ENCODE measurements at regions not wholly inside any gene's neighbourhood (a gene's known extent, or its start where the extent isn't known, plus 50 kb on each side); places are given as distances from the start of the nearest gene placed in this dataset.
A peak's percentile ranks its signal among the peaks of the same experiment; 100 is the strongest.

DNA sequence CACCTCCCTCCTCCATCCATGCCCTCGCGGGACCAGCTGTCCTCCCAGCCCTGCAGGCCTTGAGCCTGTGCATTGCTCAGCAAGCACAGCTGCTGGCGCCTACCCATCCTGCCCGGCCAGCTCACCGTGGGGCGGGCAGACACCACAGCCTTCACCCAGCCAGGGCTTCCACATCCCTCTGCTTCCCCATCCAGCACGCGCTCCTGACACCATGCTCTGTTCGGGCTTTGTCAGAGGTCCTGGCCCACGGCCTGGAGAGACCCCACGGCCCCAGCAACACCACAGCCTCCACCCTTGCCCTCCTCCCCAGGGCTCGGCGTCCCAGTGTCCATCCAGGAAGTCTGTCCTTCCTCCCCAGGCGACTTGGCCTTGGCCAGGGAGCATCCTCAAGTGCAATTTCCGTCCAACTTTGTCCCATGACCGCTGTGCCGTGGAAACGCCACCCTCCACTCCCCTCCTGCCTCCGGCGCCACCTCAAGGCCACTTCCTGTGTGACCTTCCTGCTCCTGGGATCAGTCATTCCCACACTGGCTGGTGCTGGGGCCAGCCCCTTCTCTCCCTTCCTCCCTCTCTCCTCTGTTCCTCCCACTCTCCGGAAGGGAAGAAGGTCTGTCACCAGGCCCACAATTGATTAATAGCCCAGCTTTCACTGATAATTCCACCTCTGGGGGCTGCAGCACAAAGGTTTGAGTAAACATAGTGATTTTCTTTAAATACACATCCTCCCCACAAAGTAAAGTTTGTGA, 71.5 kb upstream of the SMNDC1 start:
- no peak for DNase-seq

DNA sequence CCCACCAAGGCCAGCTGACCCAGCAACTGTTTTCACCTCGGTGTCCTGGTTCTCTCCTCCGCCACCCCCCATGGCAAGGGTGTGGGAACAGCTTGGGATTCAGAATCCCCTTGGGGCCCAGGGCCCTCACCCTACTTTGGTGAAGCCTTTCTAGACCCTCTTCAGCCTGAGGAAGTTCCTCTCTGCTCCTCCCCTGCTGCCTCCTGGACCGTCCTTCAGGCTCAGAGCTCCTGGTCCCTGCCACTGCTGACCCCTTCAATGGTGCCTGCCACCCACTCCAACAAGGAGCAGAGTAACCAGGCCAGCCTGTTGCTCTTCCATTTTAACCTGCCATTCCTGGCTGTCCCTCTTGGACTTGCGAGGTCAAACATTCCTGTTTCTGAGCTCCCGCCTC, 72.0 kb upstream of the SMNDC1 start:
- no peak for DNase-seq

DNA sequence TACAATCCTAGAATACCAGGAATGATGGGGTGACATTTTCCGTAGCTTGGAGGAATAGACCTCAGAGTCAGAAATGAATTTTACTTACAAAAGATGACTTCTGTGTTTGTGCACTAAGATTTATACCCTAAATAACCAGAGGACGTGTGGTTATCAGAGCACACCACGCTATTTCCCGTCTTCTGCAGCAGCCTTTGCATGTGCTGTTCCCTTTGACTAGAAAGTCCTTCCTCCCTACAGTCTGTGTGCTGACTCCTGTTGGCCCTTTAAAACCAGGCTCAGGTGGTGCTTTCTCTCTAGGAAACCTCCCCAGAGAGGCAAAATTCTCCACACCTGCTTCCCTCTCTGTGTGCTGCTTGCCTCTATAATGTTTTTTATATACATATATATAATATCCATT, 73.3 kb upstream of the SMNDC1 start:
- DNase-seq = no peak

DNA sequence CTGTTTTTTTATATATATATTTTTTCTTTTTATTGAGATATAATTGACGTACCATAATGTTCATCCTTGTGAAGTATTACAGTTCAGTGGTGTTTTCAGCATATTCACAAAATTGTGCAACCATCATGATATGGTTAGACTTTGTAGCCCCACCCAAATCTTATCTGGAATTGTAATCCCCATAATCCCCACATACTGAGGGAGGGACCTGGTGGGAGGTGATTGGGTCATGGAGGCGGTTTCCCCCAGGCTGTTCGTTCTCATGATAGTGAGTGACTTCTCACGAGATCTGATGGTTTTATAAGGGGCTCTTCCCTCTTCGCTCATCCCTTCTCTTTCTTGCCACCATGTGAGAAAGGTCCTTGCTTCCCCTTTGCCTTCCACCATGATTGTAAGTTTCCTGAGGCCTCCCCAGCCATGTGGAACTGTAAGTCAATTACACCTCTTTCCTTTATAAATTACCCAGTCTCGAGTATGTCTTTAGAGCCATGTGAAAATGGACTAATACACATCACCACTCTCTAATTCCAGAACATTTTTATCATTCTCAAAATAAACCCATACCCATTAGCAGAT, 73.9 kb upstream of the SMNDC1 start:
- DNase-seq = no peak

DNA sequence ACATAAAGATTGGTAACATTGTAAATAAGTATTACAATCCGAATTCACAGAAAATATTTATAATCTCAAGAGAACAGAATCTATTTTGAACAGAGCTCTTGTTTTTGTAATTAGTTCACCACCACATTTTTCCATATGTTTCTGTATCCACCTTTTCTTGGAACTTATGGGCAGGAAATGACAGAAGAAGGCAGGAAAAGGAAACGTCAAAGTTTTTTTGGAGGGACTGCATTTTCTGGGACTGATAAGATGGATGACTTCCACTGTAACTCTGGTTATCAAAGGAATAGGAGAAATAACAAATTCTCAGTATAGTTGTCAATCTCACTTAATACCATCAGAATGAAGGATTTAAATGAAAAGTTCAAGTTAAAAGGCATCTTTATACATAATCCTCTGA, 75.1 kb upstream of the SMNDC1 start:
- DNase-seq = no peak

DNA sequence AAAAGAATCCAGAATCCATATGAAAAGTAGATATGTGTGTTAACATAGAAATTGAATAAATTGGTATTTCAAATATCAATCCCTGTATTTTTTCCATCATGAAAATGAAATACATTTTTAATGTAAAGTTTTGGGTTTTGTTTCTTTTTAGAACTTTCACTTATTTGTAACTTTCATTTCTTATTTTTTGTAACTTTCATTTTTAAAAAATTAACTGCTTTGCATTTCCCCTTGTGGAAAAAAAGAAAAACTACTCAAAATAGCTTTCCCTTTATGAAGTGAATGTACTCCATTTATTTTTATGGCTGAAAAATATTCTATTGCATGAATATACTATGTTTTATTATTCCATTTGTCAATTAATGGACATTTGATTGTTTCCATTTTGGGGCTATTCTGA, 75.6 kb upstream of the SMNDC1 start:
- DNase-seq = no peak

DNA sequence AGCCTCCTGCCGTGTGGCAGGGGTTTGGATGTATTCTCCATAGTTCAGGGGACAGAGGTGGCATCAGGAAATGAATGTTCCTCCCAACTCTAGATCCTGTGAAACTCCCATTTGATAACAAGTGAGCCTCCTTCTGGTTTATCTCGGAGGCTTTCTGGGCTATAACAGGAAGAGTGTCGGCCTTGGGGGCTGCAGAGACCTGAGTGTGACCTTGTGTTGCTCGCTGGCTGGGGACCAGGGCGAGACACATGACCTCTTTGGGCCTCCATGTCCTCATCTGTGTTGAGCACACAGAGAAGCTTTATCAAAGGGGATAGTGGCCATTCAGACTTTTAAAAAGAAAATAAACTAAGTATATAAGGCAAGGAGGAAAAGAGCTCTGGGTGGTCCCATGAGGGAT, 78.0 kb upstream of the SMNDC1 start:
- DNase-seq = no peak

DNA sequence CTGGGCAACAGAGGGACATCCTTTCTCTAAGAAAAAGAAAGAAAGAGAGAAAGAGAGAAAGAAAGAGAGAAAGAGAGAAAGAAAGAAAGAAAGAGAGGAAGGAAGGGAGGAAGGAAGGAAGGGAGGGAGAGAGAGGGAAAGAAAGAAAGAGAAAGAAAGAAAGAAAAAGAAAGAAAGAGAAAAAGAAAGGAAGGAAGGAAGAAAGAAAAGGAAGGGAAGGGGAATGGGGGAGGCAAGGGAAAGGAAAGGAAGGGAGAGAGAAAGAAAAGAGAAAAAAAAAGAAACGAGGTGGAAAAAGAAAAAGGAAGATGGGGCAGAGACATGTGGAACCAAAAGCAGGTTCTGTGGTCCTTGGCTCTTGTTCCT, 82.9 kb upstream of the SMNDC1 start:
- DNase-seq = no peak

DNA sequence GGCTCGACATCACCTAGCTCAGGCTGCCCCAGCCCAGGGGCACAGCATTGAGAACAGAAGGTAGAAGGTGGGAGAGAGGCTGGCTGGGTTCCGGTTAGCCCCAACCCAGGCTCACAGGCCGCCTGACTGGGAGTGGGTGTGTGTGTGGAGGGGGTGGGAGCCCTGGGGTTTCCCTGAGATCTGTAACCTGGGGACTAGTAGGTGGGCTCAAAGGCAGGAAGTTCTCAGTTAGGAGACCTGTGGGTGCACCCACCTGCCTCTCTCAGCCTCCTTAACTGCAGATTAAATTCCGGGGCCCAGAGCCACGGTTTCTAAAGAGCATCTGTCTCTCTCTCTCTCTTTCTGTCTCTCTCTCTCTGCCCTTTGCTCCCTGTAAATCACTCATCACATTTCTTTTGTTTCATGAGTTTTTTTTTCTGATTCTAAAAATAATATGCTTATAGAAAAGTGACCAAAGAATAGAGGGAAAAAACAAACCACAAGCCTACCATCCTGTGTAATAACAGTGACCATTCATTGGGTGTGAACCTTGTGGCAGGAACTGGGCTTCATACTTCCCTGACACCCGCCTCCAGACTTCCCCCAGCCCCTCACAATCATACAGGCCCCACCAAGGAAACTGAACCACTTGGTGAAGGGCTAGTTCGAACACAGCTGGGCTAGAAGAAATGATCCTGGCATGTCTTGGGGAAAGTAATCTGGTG, 83.4 kb upstream of the SMNDC1 start:
- DNase-seq = no peak

DNA sequence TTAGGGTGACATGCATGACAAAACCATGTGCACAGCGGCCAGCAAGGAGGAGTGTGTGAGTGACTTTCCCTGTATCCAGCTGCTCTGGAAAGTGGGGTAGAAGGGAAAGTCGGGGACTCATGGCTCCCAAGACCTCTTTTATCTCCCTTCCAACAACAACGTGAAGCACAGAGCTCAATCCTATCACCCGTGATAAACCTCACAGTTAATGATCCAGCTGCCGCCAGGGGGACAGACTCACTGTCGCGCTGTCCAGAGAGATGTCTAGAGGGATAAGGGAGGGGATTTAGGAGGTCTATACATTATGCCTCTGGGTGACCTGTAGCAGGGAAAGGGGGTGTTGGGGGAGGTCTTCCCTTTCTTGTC, 84.0 kb upstream of the SMNDC1 start:
- no peak for DNase-seq

DNA sequence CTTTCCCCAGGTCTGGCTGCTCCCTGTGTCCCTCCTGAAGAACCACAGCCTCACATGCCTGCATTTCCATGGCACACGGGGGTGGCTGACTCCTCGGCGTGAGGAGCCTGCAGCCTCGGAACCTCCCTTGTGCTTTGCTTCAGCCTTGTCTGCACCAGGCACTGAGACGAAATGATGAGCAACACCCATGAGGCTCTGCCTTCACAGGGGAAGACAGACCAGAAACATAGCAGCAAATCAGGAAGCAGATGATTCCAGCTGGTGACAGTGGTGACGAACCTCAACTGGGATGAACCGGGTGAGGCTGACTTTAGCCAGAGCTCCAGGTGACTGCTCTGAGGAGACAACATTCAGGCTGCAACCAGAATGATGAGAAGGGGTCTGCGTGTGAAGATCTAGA, 84.5 kb upstream of the SMNDC1 start:
- DNase-seq = no peak

DNA sequence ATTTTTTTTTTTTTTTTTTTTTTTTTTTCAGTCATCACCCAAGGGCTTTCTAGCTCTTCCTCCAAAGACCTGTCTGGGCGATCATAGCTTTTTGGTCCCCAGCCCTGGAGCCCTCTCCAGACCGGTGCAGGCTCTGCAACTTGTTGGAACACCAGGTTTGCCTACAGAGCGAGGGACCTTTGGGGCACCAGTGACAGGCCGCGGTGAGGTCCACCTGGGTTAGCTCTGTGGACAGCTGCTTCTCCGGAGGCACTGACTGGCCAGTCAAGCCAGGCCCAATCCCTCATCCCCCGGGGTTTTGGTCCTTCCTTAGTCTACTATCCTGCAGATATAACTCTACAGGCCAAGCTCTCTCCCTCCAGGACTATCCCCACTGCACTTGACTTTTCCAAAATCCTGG, 86.8 kb upstream of the SMNDC1 start:
- no peak for DNase-seq

DNA sequence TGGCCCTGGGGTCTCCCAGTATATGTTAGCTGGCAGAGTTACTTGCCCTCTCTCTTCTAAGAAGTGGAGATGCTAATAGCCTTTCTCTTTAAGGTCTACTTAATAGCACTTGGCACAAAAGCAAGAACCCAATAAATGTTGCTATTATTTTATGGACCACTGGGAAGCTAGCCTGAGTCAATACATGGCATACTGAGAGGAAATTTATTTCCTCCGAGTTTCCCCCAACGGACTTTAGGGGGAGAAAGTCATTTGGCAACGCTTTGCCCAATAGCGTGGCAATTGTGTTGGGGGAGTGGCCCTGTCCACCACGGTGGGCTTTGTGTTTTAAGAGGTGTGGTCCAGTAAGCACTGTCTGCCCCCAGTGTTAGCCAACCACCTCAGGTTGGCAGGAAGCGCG, 87.4 kb upstream of the SMNDC1 start:
- DNase-seq = no peak

DNA sequence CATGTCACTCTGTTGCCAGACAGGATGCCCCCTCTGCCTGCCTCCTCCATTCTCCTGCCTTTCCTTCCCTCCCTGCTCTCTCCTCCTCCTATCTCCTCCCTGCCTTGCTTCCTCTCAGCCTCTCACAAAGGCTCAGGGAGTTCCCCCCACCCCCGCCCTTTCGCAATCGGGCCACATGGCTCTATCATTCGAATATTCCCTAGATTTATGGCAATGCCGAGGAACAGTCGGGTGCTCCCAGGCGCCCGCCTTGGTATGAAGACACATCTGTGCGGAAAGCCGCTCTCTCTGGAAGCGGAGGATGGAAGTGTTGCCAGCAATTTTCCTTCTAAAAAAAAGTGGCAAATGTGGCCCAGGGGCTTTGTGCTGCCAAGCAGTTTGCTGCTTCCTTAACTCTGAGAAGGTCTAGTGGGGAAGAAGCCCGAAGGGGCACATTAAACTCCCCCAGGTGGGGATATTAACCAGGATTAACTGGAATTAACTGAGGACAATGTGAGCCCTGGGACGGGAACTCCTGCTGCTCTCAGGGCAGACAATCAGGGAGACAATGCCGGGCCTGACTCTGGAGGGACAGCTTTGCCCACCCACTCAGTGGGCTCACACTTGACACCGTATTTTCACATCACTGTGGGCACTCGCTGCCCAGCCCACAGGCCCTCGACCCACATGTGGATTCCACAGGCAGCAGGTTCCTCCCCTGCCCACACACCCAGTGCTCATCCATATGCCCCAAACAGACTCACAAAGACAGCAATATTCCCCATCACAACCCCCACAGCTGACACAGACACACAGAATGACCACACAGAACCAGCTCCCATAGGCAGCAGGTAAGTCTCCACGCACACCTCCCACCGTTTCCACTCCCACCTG, 88.4 kb upstream of the SMNDC1 start:
- peak; percentile 51 to 61 for DNase-seq

DNA sequence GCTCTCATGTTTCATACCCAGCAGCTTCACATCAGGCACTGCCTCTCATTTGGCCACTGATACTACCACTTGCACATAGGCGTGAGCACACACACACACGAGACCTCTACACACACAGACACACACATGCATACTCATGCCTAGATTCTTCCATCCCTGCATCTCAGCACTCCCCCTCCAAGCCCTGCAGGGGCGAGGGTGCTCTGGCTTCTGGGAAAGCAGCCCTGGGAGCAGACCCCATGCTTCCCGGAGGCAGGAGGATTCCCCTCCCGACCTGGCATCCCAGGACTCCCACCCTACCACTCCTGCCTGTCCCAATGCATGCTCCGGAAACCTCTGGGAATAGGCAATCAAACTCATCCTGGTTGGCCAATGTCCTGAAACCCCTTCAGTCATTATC, 89.1 kb upstream of the SMNDC1 start:
- DNase-seq = no peak

DNA sequence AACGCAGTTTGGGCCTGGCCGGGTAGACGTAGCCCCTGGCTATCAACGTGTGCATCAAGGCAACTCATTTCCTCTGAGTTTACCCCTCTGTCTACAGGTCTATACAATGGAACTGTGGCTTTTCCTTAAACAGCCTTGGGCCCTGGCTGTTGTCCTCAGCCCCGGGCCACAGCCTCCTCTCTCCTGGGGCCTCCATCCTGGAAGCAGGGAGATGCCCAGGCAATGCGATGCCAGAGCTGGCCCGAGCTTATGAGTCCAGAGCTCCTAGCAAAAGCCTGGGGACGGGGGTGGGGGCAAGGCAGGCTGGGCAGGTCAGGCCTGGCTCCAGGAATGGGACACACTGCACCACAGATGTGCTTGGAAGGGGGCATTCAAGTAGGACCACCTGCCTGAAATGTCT, 89.6 kb upstream of the SMNDC1 start:
- no peak for DNase-seq

DNA sequence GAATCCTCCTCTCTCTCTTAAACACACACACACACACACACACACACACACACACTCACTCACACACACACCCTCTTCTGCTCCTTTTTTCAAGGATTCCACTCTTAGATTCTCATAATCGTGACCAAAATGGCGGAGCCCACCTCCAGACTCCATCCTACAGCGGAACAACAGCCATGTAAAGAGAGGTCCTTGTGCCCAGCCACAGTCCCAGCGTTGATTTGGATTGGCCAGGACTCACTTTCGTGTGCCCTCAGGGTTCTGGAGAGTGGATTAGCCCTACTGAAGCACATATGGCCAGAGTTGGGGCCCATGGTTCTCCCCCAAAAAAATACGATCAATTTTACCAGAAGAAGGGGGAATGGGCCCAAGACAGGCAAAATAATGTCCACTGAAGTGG, 90.2 kb upstream of the SMNDC1 start:
- no peak for DNase-seq

DNA sequence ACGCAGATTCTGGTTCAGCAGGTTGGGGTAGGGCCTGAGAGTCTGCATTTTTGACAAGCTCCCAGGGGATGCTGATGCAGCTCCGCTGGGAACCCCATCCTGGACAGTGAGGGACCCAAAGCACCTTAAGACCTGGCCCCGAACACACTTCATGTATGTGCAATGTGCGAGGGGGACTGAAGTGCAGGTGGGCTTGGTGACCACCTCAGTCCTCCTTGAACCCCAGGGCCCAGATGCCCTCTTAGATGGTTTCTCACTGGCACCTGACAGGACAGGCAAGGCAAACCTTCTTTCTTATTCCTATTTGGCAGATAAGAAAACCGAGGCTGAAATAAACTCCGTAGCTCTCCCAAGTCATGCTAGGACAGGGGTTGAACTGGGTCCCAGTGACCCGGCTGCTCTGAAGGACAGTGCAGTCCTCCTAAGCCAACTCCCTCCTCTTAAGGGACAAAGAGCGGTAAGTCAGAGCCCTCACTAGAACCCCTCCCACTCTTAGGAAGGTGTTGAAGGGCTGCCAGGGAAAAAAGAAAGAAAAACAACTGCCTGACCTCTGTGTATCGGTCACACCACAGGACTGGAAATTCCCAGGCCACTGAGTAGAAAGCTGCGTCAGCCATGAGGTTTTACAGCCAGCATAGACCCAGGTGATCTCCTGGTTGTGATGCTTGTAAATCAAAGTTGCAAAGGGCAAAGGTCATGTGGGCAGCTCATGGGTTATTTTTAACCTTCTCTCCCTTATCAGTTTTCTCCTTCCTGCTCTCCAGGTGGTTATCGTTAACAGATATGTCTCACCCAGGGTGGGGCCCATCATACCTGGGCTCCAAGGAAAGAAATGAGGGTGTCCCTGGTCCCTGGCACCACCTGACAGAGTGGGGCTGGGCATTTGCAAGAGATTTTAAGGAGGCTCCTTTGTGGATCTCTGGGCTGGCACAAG, 90.9 kb upstream of the SMNDC1 start:
- DNase-seq = no peak

DNA sequence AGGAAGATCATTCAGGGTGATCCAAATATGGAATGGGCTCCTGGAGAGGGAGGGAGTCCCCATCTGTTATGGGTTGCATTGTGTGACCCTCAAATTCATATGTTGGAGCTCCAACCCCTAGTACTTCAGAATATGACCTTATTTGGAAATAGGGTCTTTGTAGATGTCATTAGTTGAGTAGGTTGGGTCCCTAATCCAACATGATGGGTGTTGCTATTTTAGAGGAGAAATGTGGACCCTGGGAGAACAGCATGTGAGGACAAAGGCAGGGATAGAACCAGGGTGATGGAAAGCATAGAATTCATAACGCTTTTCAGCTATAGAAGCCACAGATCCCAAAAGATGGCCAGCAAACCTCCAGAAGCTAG, 91.5 kb upstream of the SMNDC1 start:
- DNase-seq = no peak

DNA sequence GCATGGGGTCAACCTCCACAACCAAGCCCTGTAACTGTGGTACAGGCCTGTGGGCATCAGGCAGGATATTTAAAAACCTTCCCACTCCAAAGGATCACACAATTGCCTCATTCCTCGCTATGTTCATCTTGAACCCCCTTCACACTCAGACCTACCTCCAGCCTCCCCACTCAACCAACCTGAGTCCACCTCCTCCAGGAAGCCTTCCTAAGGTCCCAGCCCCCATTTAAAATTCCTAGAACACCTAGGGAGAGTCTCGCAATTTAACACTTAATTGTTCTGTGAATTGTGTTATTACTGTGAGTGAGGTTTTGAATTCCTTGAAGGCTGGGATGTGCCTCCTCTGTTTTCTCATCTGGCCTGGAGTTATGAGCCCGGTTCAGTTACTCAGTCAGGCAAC, 93.1 kb upstream of the SMNDC1 start:
- DNase-seq = no peak

DNA sequence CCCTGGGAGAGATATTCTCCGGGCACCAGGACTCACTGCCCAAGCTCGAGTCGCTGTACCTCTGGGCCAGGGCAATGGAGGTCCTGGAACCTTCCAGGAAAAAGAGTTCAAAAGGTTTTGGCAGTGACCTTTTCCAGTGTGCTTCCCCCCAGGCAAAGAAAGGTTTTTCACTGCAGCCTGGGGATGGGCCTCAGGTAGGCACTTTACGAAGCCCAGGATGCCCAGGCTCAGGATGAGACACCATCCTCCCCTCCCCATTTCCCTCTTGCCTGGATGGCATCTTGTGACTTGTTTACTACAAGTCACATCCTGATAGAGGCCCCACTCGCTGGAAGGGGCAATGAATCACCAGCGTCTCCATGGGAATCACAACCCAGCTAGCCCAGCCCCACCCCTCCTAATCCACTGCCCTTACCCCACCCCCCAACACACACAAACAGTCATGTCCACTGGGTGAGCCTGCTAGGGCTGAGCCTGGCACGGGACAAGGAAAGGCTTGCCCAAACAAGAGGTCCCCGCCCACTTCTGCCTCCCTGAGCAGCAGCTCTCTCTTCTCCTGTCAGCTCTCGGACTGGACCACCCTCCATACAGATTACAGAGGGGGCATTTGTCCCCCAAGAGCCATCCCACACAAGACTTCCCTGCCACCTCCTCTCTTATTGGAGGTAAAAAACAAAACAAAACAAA, 93.8 kb upstream of the SMNDC1 start:
- no peak for DNase-seq
